ENCODE measurements at regions not wholly inside any gene's neighbourhood (a gene's known extent, or its start where the extent isn't known, plus 50 kb on each side); places are given as distances from the start of the nearest gene placed in this dataset.

DNA sequence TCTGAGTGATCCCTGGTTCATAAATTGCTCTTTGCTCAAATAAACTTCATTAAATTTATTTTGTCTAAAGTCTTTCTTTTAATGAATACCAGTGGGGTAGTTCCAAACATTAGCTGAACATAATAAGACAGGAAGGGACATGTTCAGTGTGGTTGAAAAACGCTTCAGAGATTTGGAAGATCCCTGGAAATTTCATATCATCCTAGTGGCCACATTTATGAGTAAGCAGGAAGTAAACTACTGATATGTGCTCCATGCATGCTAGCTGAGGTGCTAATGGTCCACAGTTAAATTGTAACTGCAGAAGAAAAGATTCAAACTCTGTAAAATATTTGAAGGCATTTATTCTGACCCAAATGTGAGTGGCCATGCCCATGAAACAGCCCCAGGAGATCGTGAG lies 1328.7 kb downstream of the ADGRL3 start:
- no peaks in the 10 kb centered on the region for H3K9me3 ChIP-seq
- peaks cover 13 to 37% (median 19%) of the 10 kb centered on the region in 3 donors for H3K9me3 Mint-ChIP-seq
- H3K27ac ChIP-seq (ENCODE audit: low read length) = no peak overlapping the region
- no peak overlapping the region for H3K4me3 Mint-ChIP-seq
- no peak for ATAC-seq (replicated peaks in 1 of 4)
- no peak overlapping the region for H3K27ac Mint-ChIP-seq
- POLR2A ChIA-PET = no interaction called here
- no peaks in the 10 kb centered on the region for H3K27me3 ChIP-seq (replicated peaks in 1 of 2; ENCODE audit: control insufficient read depth in 2 of 2, extremely low read depth in 1 of 2, insufficient read depth in 2 of 2, low read length in 1 of 2)
- WGBS (ENCODE audit: insufficient coverage) = 50% methylated on average over 1 of the region's 2 CpGs
- H3K36me3 ChIP-seq (ENCODE audit: control insufficient read depth in 2 of 2, extremely low read depth in 1 of 2, insufficient read depth in 1 of 2, low read length in 1 of 2) = no peaks in the 10 kb centered on the region
- no peaks in the 10 kb centered on the region for H3K4me1 Mint-ChIP-seq
- no peaks in the 10 kb centered on the region for H3K4me1 ChIP-seq (ENCODE audit: control insufficient read depth in 1 of 2, extremely low read depth in 1 of 2, insufficient read depth in 2 of 2, low read length in 2 of 2)
- H3K36me3 Mint-ChIP-seq = no peaks in the 10 kb centered on the region
- CTCF ChIA-PET = no interaction called here
- H3K27me3 Mint-ChIP-seq = no peaks in the 10 kb centered on the region
- H3K4me3 ChIP-seq (ENCODE audit: control insufficient read depth in 1 of 2, extremely low read depth in 1 of 2, low read length in 1 of 2) = no peak overlapping the region
- DNase-seq = no peak

DNA sequence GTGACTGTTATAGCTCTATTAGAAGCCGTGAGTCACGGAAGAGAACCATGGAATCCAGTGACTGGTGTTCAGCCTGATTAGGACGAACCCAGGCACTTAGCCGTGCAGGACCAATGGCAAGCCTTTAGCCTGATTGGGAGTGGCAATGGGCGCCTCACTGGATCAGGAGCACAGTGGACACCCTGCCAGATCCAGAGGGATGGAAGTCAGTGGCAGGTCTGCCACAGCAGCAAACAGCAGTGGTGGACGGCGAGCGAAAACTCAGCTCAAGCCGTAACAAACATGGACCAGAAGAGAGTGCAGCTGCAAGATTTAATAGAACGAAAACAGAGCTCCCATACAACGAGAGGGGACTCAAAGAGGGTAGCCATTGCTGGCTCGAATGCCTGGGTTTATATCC lies 1326.5 kb downstream of the ADGRL3 start:
- Mint-ChIP-seq H3K9me3 (peaks cover 10 to 30% (median 21%) of the 10 kb centered on the region in 3 donors), H3K4me1 (no peaks in the 10 kb centered on the region), H3K27me3 (no peaks in the 10 kb centered on the region), H3K27ac (no peak overlapping the region), H3K4me3 (no peak overlapping the region), H3K36me3 (no peaks in the 10 kb centered on the region)
- Histone ChIP-seq H3K27ac (ENCODE audit: low read length) (no peak overlapping the region), H3K36me3 (ENCODE audit: control insufficient read depth in 2 of 2, extremely low read depth in 1 of 2, insufficient read depth in 1 of 2, low read length in 1 of 2) (no peaks in the 10 kb centered on the region), H3K27me3 (replicated peaks in 1 of 2; ENCODE audit: control insufficient read depth in 2 of 2, extremely low read depth in 1 of 2, insufficient read depth in 2 of 2, low read length in 1 of 2) (no peaks in the 10 kb centered on the region), H3K4me1 (ENCODE audit: control insufficient read depth in 1 of 2, extremely low read depth in 1 of 2, insufficient read depth in 2 of 2, low read length in 2 of 2) (no peaks in the 10 kb centered on the region), H3K4me3 (ENCODE audit: control insufficient read depth in 1 of 2, extremely low read depth in 1 of 2, low read length in 1 of 2) (no peak overlapping the region), H3K9me3 (no peaks in the 10 kb centered on the region)
- ChIA-PET POLR2A (no interaction called here), CTCF (no interaction called here)
- 89% methylated on average over 11 of the region's 12 CpGs for WGBS (ENCODE audit: insufficient coverage)
- DNase-seq = no peak
- no peak for ATAC-seq (replicated peaks in 1 of 4)

DNA sequence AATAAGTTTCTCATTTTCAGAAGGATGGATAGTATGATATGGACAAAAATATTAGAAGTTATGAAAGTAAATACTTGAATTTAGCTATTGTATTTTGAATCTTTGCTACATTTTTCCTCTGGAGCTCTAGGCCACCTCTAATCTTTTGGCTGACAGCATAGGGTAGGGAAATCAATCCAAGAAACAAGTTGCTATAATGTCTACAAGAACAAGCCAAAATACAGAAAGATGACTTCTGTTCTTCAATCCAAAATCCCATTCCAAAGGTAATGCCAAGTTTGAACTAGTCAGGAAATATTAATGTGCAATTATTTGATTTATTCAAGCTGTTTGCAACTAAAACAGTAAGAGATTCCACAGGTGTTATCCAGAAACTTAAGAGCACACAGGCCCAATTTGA lies 1323.1 kb downstream of the ADGRL3 start:
- no peak for DNase-seq
- Histone ChIP-seq H3K4me1 (ENCODE audit: control insufficient read depth in 1 of 2, extremely low read depth in 1 of 2, insufficient read depth in 2 of 2, low read length in 2 of 2) (no peaks in the 10 kb centered on the region), H3K4me3 (ENCODE audit: control insufficient read depth in 1 of 2, extremely low read depth in 1 of 2, low read length in 1 of 2) (no peak overlapping the region), H3K36me3 (ENCODE audit: control insufficient read depth in 2 of 2, extremely low read depth in 1 of 2, insufficient read depth in 1 of 2, low read length in 1 of 2) (no peaks in the 10 kb centered on the region), H3K27me3 (replicated peaks in 1 of 2; ENCODE audit: control insufficient read depth in 2 of 2, extremely low read depth in 1 of 2, insufficient read depth in 2 of 2, low read length in 1 of 2) (no peaks in the 10 kb centered on the region), H3K9me3 (no peaks in the 10 kb centered on the region), H3K27ac (ENCODE audit: low read length) (no peak overlapping the region)
- no peaks in the 10 kb centered on the region for H3K4me1 Mint-ChIP-seq
- no peak overlapping the region for H3K4me3 Mint-ChIP-seq
- POLR2A ChIA-PET = no interaction called here
- ATAC-seq (replicated peaks in 1 of 4) = no peak
- H3K36me3 Mint-ChIP-seq = no peaks in the 10 kb centered on the region
- CTCF ChIA-PET = no interaction called here
- peaks cover 4 to 29% (median 26%) of the 10 kb centered on the region in 3 donors for H3K9me3 Mint-ChIP-seq
- H3K27me3 Mint-ChIP-seq = no peaks in the 10 kb centered on the region
- H3K27ac Mint-ChIP-seq = no peak overlapping the region

DNA sequence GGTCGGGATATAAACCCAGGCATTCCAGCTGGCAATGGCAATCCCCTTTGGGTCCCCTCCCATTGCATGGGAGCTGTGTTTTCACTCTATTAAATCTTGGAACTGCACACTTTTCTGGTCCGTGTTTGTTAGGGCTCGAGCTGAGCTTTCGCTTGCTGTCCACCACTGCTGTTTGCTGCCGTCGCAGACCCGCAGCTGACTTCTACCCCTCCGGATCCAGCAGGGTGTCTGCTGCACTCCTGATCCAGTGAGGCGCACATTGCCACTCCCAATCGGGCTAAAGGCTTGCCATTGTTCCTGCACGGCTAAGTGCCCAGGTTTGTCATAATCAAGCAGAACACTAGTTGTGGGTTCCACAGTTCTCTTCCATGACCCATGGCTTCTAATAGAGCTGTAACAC lies 1322.1 kb downstream of the ADGRL3 start:
- Mint-ChIP-seq H3K9me3 (peaks cover 0 to 25% (median 23%) of the 10 kb centered on the region in 3 donors), H3K4me1 (no peaks in the 10 kb centered on the region)

DNA sequence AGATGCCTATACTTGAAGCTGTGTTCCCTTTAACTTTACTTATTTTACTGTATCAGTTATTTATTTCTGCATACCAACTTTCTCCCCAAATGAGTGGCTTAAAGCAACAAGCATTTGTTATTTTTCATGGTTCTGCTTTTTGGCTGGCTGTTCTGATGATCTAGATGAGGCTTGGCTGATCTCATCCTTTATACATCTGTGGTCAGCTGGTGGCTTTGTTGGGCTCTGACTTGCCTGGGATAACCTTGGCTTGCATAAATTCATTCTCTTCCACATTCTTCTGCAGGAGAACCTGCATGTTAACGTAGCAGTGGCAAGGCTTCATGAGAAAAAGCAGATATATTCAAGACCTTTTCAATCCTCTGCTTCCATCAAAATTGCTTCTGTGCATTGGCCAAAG lies 1317.6 kb downstream of the ADGRL3 start:
- H3K27me3 ChIP-seq (replicated peaks in 1 of 2; ENCODE audit: control insufficient read depth in 2 of 2, extremely low read depth in 1 of 2, insufficient read depth in 2 of 2, low read length in 1 of 2) = no peaks in the 10 kb centered on the region
- ATAC-seq (replicated peaks in 1 of 4) (no peak), DNase-seq (no peak)
- no peaks in the 10 kb centered on the region for H3K9me3 ChIP-seq
- H3K4me1 Mint-ChIP-seq = no peaks in the 10 kb centered on the region
- no peaks in the 10 kb centered on the region for H3K36me3 Mint-ChIP-seq
- H3K4me3 ChIP-seq (ENCODE audit: control insufficient read depth in 1 of 2, extremely low read depth in 1 of 2, low read length in 1 of 2) = no peak overlapping the region
- no peak overlapping the region for H3K4me3 Mint-ChIP-seq
- no peaks in the 10 kb centered on the region for H3K27me3 Mint-ChIP-seq
- ChIA-PET POLR2A (no interaction called here), CTCF (no interaction called here)
- H3K36me3 ChIP-seq (ENCODE audit: control insufficient read depth in 2 of 2, extremely low read depth in 1 of 2, insufficient read depth in 1 of 2, low read length in 1 of 2) = no peaks in the 10 kb centered on the region
- H3K27ac ChIP-seq (ENCODE audit: low read length) = no peak overlapping the region
- peaks cover 3 to 21% (median 17%) of the 10 kb centered on the region in 3 donors for H3K9me3 Mint-ChIP-seq
- no peak overlapping the region for H3K27ac Mint-ChIP-seq
- WGBS (ENCODE audit: insufficient coverage) = no CpG with 5 or more reads among the region's 1 CpG
- no peaks in the 10 kb centered on the region for H3K4me1 ChIP-seq (ENCODE audit: control insufficient read depth in 1 of 2, extremely low read depth in 1 of 2, insufficient read depth in 2 of 2, low read length in 2 of 2)

More for the DNA sequence above, 1322.1 kb downstream of the ADGRL3 start:
- H3K36me3 Mint-ChIP-seq = no peaks in the 10 kb centered on the region
- Histone ChIP-seq H3K4me1 (ENCODE audit: control insufficient read depth in 1 of 2, extremely low read depth in 1 of 2, insufficient read depth in 2 of 2, low read length in 2 of 2) (no peaks in the 10 kb centered on the region), H3K36me3 (ENCODE audit: control insufficient read depth in 2 of 2, extremely low read depth in 1 of 2, insufficient read depth in 1 of 2, low read length in 1 of 2) (no peaks in the 10 kb centered on the region), H3K9me3 (no peaks in the 10 kb centered on the region), H3K4me3 (ENCODE audit: control insufficient read depth in 1 of 2, extremely low read depth in 1 of 2, low read length in 1 of 2) (no peak overlapping the region), H3K27me3 (replicated peaks in 1 of 2; ENCODE audit: control insufficient read depth in 2 of 2, extremely low read depth in 1 of 2, insufficient read depth in 2 of 2, low read length in 1 of 2) (no peaks in the 10 kb centered on the region), H3K27ac (ENCODE audit: low read length) (no peak overlapping the region)
- POLR2A ChIA-PET = no interaction called here
- CTCF ChIA-PET = no interaction called here
- H3K27me3 Mint-ChIP-seq = no peaks in the 10 kb centered on the region
- no peak overlapping the region for H3K4me3 Mint-ChIP-seq
- ATAC-seq (replicated peaks in 1 of 4) = no peak
- no peak for DNase-seq
- H3K27ac Mint-ChIP-seq = no peak overlapping the region
- 87% methylated on average over 11 of the region's 11 CpGs for WGBS (ENCODE audit: insufficient coverage)

DNA sequence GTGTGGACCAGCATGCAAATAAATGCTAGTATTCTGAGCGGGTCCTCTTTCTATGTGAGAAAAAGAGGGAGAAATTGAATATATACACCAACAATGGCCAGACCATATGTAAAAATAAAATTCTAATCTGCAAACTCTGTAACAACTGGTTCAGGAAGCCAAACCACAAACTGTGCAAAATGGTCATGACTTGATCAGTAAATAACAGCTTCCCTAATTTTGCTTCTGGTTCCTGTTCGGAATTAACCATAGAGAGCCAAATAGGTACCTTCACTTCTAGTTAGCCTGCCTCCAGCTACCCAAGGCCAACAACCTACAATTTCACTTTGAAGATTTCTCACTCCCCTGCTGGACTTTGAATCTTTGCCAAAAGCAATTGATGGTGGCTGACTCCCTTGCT lies 1313.2 kb downstream of the ADGRL3 start:
- no peak overlapping the region for H3K4me3 ChIP-seq (ENCODE audit: control insufficient read depth in 1 of 2, extremely low read depth in 1 of 2, low read length in 1 of 2)
- H3K36me3 ChIP-seq (ENCODE audit: control insufficient read depth in 2 of 2, extremely low read depth in 1 of 2, insufficient read depth in 1 of 2, low read length in 1 of 2) = no peaks in the 10 kb centered on the region
- no peaks in the 10 kb centered on the region for H3K4me1 ChIP-seq (ENCODE audit: control insufficient read depth in 1 of 2, extremely low read depth in 1 of 2, insufficient read depth in 2 of 2, low read length in 2 of 2)
- Mint-ChIP-seq H3K4me3 (no peak overlapping the region), H3K27ac (no peak overlapping the region), H3K36me3 (no peaks in the 10 kb centered on the region), H3K9me3 (peaks cover 13 to 32% (median 13%) of the 10 kb centered on the region in 3 donors), H3K27me3 (no peaks in the 10 kb centered on the region), H3K4me1 (no peaks in the 10 kb centered on the region)
- ATAC-seq (replicated peaks in 1 of 4) = no peak
- DNase-seq = no peak
- no peak overlapping the region for H3K27ac ChIP-seq (ENCODE audit: low read length)
- no peaks in the 10 kb centered on the region for H3K9me3 ChIP-seq
- 43% methylated on average over 1 of the region's 2 CpGs for WGBS (ENCODE audit: insufficient coverage)
- ChIA-PET POLR2A (no interaction called here), CTCF (no interaction called here)
- H3K27me3 ChIP-seq (replicated peaks in 1 of 2; ENCODE audit: control insufficient read depth in 2 of 2, extremely low read depth in 1 of 2, insufficient read depth in 2 of 2, low read length in 1 of 2) = no peaks in the 10 kb centered on the region

DNA sequence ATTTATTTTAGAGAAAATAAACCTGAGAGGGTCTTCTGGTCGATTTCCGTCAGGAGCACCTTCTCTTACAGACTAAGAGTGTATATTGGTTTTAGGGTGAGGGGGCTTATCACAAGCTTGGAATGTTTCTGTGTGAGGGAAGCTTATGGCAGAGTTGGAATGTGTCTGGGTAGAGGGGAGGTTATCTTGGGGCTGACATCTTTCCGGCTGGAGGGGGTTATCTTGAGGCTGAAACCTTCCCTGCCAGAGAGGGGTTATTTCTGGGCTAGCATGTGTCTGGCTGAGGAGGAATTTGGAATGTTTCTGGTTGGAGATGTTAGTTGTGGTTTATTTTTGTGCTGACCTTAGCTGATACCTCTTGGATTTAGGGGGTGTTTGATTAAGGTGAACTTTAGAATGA lies 1312.1 kb downstream of the ADGRL3 start:
- WGBS (ENCODE audit: insufficient coverage) = 90% methylated on average over 3 of the region's 3 CpGs
- Mint-ChIP-seq H3K36me3 (no peaks in the 10 kb centered on the region), H3K27ac (no peak overlapping the region), H3K4me1 (no peaks in the 10 kb centered on the region), H3K9me3 (peaks cover 14 to 39% (median 21%) of the 10 kb centered on the region in 3 donors), H3K27me3 (no peaks in the 10 kb centered on the region), H3K4me3 (no peak overlapping the region)
- H3K4me1 ChIP-seq (ENCODE audit: control insufficient read depth in 1 of 2, extremely low read depth in 1 of 2, insufficient read depth in 2 of 2, low read length in 2 of 2) = no peaks in the 10 kb centered on the region
- ChIA-PET CTCF (no interaction called here), POLR2A (no interaction called here)
- ATAC-seq (replicated peaks in 1 of 4) (no peak), DNase-seq (no peak)
- no peaks in the 10 kb centered on the region for H3K27me3 ChIP-seq (replicated peaks in 1 of 2; ENCODE audit: control insufficient read depth in 2 of 2, extremely low read depth in 1 of 2, insufficient read depth in 2 of 2, low read length in 1 of 2)
- no peaks in the 10 kb centered on the region for H3K9me3 ChIP-seq
- no peak overlapping the region for H3K4me3 ChIP-seq (ENCODE audit: control insufficient read depth in 1 of 2, extremely low read depth in 1 of 2, low read length in 1 of 2)
- no peak overlapping the region for H3K27ac ChIP-seq (ENCODE audit: low read length)
- no peaks in the 10 kb centered on the region for H3K36me3 ChIP-seq (ENCODE audit: control insufficient read depth in 2 of 2, extremely low read depth in 1 of 2, insufficient read depth in 1 of 2, low read length in 1 of 2)
